IMR-90 (cell line): ENCODE measurements at regions not wholly inside any gene's neighbourhood (a gene's known extent, or its start where the extent isn't known, plus 50 kb on each side); places are given as distances from the start of the nearest gene placed in this dataset.

Source experiments
- ATAC-seq: fragments of 200-7000 bp; cut with Tn5 transposase; 2 replicates; pipeline ENCODE4 v1.9.1; 2020; ENCODE audit warnings: low read depth, mild to moderate bottlenecking, moderate library complexity
- BruUV-seq: library from RNA; stranded (reverse); fragments of 400-500 nt; replicated peaks from 2 replicates; lab custom pipeline; 2021; lab: Mats Ljungman, UMichigan
- CTCF ChIA-PET: fragments of 300-600 bp; formaldehyde crosslinking; extraction: SDS; loops from one replicate; lab custom pipeline; 2021; ENCODE audit warnings: antibody characterized with exemption; lab: Yijun Ruan, JAX
- POLR2A ChIA-PET: fragments of 300-600 bp; sonication (Branson Sonifier 250); formaldehyde crosslinking; loops from one replicate; lab custom pipeline; 2022; ENCODE audit warnings: antibody characterized with exemption; ENCODE audit not compliant: unreplicated experiment; lab: Charles Lee
- DNase-seq: peaks from one replicate; pipeline ENCODE4 v3.0.0; 2013
- H2AFZ ChIP-seq: replicated peaks from 2 replicates; pipeline ENCODE3; 2013; ENCODE audit warnings: low read length, mild to moderate bottlenecking; ENCODE audit not compliant: poor library complexity
- H2AK5ac ChIP-seq: 2 replicates; pipeline ENCODE4 v1.6.1; 2013; ENCODE audit warnings: low read depth, low read length, inconsistent platforms
- H2AK9ac ChIP-seq: replicated peaks from 2 replicates; pipeline ENCODE3; 2013; ENCODE audit warnings: mild to moderate bottlenecking, low read depth, low read length, moderate library complexity; ENCODE audit not compliant: poor library complexity
- H2BK120ac ChIP-seq: 2 replicates; pipeline ENCODE4 v1.6.1; 2013; ENCODE audit warnings: low read depth, low read length, inconsistent platforms
- H2BK15ac ChIP-seq: 3 replicates; pipeline ENCODE4 v1.6.1; 2013; ENCODE audit warnings: low read depth, low read length, inconsistent platforms
- H2BK20ac ChIP-seq: 2 replicates; pipeline ENCODE4 v1.6.1; 2013; ENCODE audit warnings: low read depth, mild to moderate bottlenecking, inconsistent platforms, low read length, moderate library complexity
- H2BK5ac ChIP-seq: 2 replicates; pipeline ENCODE4 v1.6.1; 2013; ENCODE audit warnings: mild to moderate bottlenecking, low read depth, low read length, inconsistent platforms; ENCODE audit not compliant: poor library complexity, severe bottlenecking
- H3K14ac ChIP-seq: replicated peaks from 2 replicates; pipeline ENCODE4 v1.6.1; 2013; ENCODE audit warnings: low read depth, low read length, inconsistent platforms
- H3K18ac ChIP-seq: 2 replicates; pipeline ENCODE4 v1.6.1; 2013; ENCODE audit warnings: low read depth, low read length, control low read depth
- H3K23ac ChIP-seq: 2 replicates; pipeline ENCODE4 v1.6.1; 2013; ENCODE audit warnings: low read depth, low read length, inconsistent platforms
- H3K27ac ChIP-seq: 2 replicates; pipeline ENCODE4 v1.5.1; 2013; ENCODE audit warnings: mild to moderate bottlenecking, control low read depth, low read length; ENCODE audit not compliant: insufficient read depth
- H3K27me3 ChIP-seq: 2 replicates; pipeline ENCODE4 v1.6.1; 2013; ENCODE audit warnings: low read length; ENCODE audit not compliant: control insufficient read depth, insufficient read depth
- H3K36me3 ChIP-seq: 2 replicates; pipeline ENCODE4 v1.6.1; 2013; ENCODE audit warnings: low read length, mixed read lengths; ENCODE audit not compliant: control insufficient read depth, insufficient read depth
- H3K4ac ChIP-seq: 2 replicates; pipeline ENCODE4 v1.6.1; 2013; ENCODE audit warnings: low read depth, low read length, inconsistent platforms
- H3K4me1 ChIP-seq: 2 replicates; pipeline ENCODE4 v1.6.1; 2013; ENCODE audit warnings: low read length, mixed read lengths; ENCODE audit not compliant: control insufficient read depth, insufficient read depth
- H3K4me2 ChIP-seq: 2 replicates; pipeline ENCODE4 v1.6.1; 2013; ENCODE audit warnings: low read depth, mild to moderate bottlenecking, control low read depth, low read length, moderate library complexity
- H3K4me3 ChIP-seq: 2 replicates; pipeline ENCODE4 v1.5.1; 2013; ENCODE audit warnings: low read depth, mild to moderate bottlenecking, control low read depth, low read length, moderate library complexity; ENCODE audit not compliant: insufficient read depth
- H3K56ac ChIP-seq: 2 replicates; pipeline ENCODE4 v1.6.1; 2013; ENCODE audit warnings: low read length, inconsistent platforms; ENCODE audit not compliant: insufficient read depth; ENCODE audit errors: extremely low read depth
- H3K79me1 ChIP-seq, 2 experiments: 2 replicates each; pipeline ENCODE4 v1.6.1; 2013; ENCODE audit warnings: low read length in 2 of 2, inconsistent platforms in 1 of 2, low read depth in 1 of 2
- H3K9ac ChIP-seq: 2 replicates; pipeline ENCODE4 v1.6.1; 2013; ENCODE audit warnings: low read depth, low read length, control low read depth
- H3K9me1 ChIP-seq: 2 replicates; pipeline ENCODE4 v1.6.1; 2013; ENCODE audit warnings: low read length, inconsistent platforms; ENCODE audit not compliant: insufficient read depth
- H3K9me3 ChIP-seq: 2 replicates; pipeline ENCODE4 v1.6.1; 2013; ENCODE audit warnings: low read length; ENCODE audit not compliant: control insufficient read depth, insufficient read depth
- H4K20me1 ChIP-seq: 2 replicates; pipeline ENCODE4 v1.6.1; 2013; ENCODE audit warnings: low read length, inconsistent platforms; ENCODE audit not compliant: insufficient read depth
- H4K5ac ChIP-seq: 2 replicates; pipeline ENCODE4 v1.6.1; 2013; ENCODE audit warnings: mild to moderate bottlenecking, low read depth, low read length, control low read depth
- H4K8ac ChIP-seq, 2 experiments: 2 replicates each; pipeline ENCODE4 v1.6.1; 2013; ENCODE audit warnings: low read depth in 2 of 2, low read length in 2 of 2, control low read depth in 1 of 2, inconsistent platforms in 1 of 2
- H4K91ac ChIP-seq: 2 replicates; pipeline ENCODE4 v1.6.1; 2013; ENCODE audit warnings: low read depth, low read length, inconsistent platforms; ENCODE audit not compliant: insufficient read depth
- NFE2L2 ChIP-seq: fragments of 150-350 bp; IDR thresholded peaks from 2 replicates; pipeline ENCODE4 v1.6.1; 2016; ENCODE audit warnings: low read depth, mild to moderate bottlenecking, low read length
- WGBS, 2 experiments: methylation state at CpG; one replicate each; pipeline versions ENCODE4 v1.1.5 to v1.1.7; 2013; ENCODE audit warnings: missing lambda C conversion rate in 2 of 2; ENCODE audit not compliant: insufficient read length in 1 of 2; ENCODE audit errors: extremely low coverage in 2 of 2; 5-methylcytosine and 5-hydroxymethylcytosine counted together
- dilution Hi-C: fragments of 300-500 bp; cut with HindIII; formaldehyde crosslinking; loops from one replicate; pipeline ENCODE4 v1.14.3; 2018; ENCODE audit warnings: low sequenced_read_pairs; ENCODE audit not compliant: unreplicated experiment
- in situ Hi-C: fragments of 300-500 bp; cut with MboI; formaldehyde crosslinking; loops from 3 replicates; pipeline ENCODE4 v1.14.3; 2019; ENCODE audit warnings: low sequenced_read_pairs, inconsistent platforms, mixed read lengths
- intact Hi-C: fragments of 100-400 bp; cut with micrococcal nuclease; formaldehyde crosslinking; loops from 2 replicates; pipeline ENCODE4 v1.10.0; 2022

DNA sequence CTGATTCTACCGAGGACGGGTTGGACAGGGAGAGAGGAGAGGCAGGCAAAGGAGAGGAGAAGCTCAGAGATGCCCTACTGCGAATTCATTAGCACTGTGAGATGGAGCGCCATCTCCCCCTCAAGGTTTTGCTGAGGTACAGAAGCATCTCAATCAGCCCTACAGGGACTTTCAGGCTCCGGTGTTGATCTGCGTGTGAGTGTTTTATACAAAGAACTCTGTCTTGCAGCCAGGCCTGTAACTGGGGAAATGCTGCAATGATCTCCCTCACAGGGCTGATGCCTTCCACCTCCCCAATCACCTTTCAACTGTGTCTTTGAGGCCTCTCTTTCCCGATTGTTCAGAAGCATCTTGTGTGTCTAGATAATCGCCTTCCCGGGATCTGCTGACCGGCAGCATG lies 74.8 kb downstream of the IRX6 start:
- H3K4me1 ChIP-seq = no peaks in the 10 kb centered on the region
- no peak overlapping the region for H2BK120ac ChIP-seq
- no peak overlapping the region for H3K4me3 ChIP-seq
- intact Hi-C loops = no loop called here
- no peak overlapping the region for H2AK9ac ChIP-seq
- H2AK5ac ChIP-seq = no peak overlapping the region
- H3K9ac ChIP-seq = no peak overlapping the region
- no peaks in the 10 kb centered on the region for H3K9me3 ChIP-seq
- ATAC-seq = no peak
- H4K5ac ChIP-seq = no peak overlapping the region
- H3K9me1 ChIP-seq = no peaks in the 10 kb centered on the region
- in situ Hi-C loops = no loop called here
- no peak overlapping the region for H3K18ac ChIP-seq
- 80% methylated on average over 1 of the region's 10 CpGs; no CpG with 5 or more reads in 1 of the 2 experiments for WGBS, 2 experiments
- no peaks in the 10 kb centered on the region for H3K27me3 ChIP-seq
- no peak overlapping the region for H3K4me2 ChIP-seq
- dilution Hi-C loops = no loop called here
- H4K91ac ChIP-seq = no peak overlapping the region
- DNase-seq = no peak
- no peaks in the 10 kb centered on the region for H4K20me1 ChIP-seq
- no peaks in the 10 kb centered on the region for H3K79me1 ChIP-seq
- BruUV-seq = no TSS peak
- H3K56ac ChIP-seq = no peak overlapping the region
- CTCF ChIA-PET = no interaction called here
- TF ChIP-seq NFE2L2 = no peak
- H2BK15ac ChIP-seq = no peak overlapping the region
- H2BK20ac ChIP-seq = no peak overlapping the region
- H4K8ac ChIP-seq = no peak overlapping the region
- POLR2A ChIA-PET = no interaction called here
- no peak overlapping the region for H3K14ac ChIP-seq
- no peak overlapping the region for H3K27ac ChIP-seq
- no peak overlapping the region for H2AFZ ChIP-seq
- H2BK5ac ChIP-seq = no peak overlapping the region
- no peak overlapping the region for H3K23ac ChIP-seq
- no peaks in the 10 kb centered on the region for H3K36me3 ChIP-seq
- H3K4ac ChIP-seq = no peak overlapping the region
